ENCODE measurements at regions not wholly inside any gene's neighbourhood (a gene's known extent, or its start where the extent isn't known, plus 50 kb on each side); places are given as distances from the start of the nearest gene placed in this dataset.

DNA sequence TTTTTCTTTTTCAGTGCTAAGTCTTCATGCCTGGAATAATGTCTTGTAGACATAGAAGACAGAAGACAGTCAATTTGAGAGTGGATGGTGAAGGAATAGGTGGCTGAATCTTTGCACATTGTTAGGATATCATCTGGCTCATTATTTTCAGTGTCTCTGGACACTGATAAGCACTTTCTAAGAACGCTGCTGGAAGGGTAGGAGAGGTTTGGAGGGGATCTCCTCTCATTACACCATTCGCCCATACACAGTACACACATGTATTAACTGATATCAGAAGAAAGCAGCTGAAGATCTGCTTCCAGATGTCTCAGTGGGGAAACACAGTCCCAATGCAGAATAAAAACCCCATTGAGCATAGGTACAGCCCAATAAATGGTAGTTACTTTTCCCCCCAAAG, 461.1 kb upstream of the DCN start:
- TF ChIP-seq, protein P1, sequence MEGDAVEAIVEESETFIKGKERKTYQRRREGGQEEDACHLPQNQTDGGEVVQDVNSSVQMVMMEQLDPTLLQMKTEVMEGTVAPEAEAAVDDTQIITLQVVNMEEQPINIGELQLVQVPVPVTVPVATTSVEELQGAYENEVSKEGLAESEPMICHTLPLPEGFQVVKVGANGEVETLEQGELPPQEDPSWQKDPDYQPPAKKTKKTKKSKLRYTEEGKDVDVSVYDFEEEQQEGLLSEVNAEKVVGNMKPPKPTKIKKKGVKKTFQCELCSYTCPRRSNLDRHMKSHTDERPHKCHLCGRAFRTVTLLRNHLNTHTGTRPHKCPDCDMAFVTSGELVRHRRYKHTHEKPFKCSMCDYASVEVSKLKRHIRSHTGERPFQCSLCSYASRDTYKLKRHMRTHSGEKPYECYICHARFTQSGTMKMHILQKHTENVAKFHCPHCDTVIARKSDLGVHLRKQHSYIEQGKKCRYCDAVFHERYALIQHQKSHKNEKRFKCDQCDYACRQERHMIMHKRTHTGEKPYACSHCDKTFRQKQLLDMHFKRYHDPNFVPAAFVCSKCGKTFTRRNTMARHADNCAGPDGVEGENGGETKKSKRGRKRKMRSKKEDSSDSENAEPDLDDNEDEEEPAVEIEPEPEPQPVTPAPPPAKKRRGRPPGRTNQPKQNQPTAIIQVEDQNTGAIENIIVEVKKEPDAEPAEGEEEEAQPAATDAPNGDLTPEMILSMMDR (conservative IDR thresholded peaks at IDR 0.05): no peak
- no peak for TF ChIP-seq ZFX (IDR thresholded peaks at IDR 0.05)
